WTC11 (cell line): ENCODE measurements at regions not wholly inside any gene's neighbourhood (a gene's known extent, or its start where the extent isn't known, plus 50 kb on each side); places are given as distances from the start of the nearest gene placed in this dataset.

Source experiments
- ATAC-seq: fragments of 200-7000 bp; cut with Tn5 transposase; 2 replicates; pipeline ENCODE4 v1.10.0; 2021; ENCODE audit warnings: mild to moderate bottlenecking, moderate library complexity
- CTCF ChIA-PET: fragments of 300-600 bp; sonication (Branson Sonifier 250); formaldehyde crosslinking; loops from one replicate; lab custom pipeline; 2021; ENCODE audit warnings: antibody characterized with exemption; lab: Charles Lee
- POLR2A ChIA-PET: fragments of 350-600 bp; sonication (Branson Sonifier 250); formaldehyde crosslinking; loops from one replicate; lab custom pipeline; 2021; ENCODE audit warnings: antibody characterized with exemption; lab: Charles Lee
- DNase-seq: peaks from one replicate; pipeline ENCODE4 v3.0.0; 2021; ENCODE audit warnings: low spot score
- H3K27ac Mint-ChIP-seq: 2 replicates; pipeline ENCODE4 v1.8.0; 2021; ENCODE audit warnings: mixed read lengths
- H3K27me3 Mint-ChIP-seq: 2 replicates; pipeline ENCODE4 v1.8.0; 2021; ENCODE audit warnings: low read depth, mild to moderate bottlenecking, moderate library complexity, mixed read lengths
- H3K36me3 Mint-ChIP-seq: 2 replicates; pipeline ENCODE4 v1.8.0; 2021; ENCODE audit warnings: mixed read lengths
- H3K4me1 Mint-ChIP-seq: 2 replicates; pipeline ENCODE4 v1.8.0; 2022; ENCODE audit warnings: mixed read lengths
- H3K4me3 Mint-ChIP-seq: 2 replicates; pipeline ENCODE4 v1.8.0; 2021; ENCODE audit warnings: mild to moderate bottlenecking, moderate library complexity, mixed read lengths
- H3K9me3 Mint-ChIP-seq: 2 replicates; pipeline ENCODE4 v1.8.0; 2021; ENCODE audit warnings: mixed read lengths
- CBFB ChIP-seq: sonication (generic); formaldehyde crosslinking; IDR thresholded peaks from 2 replicates; pipeline ENCODE4 v1.8.1; 2022; ENCODE audit warnings: mild to moderate bottlenecking, low read depth, missing genetic modification reagents
- EMX1 ChIP-seq: fragments of 250-450 bp; sonication (Bioruptor Pico); IDR thresholded peaks from 2 replicates; pipeline ENCODE4 v1.8.0; 2021; ENCODE audit warnings: mild to moderate bottlenecking
- ETV6 ChIP-seq: sonication (generic); formaldehyde crosslinking; IDR thresholded peaks from 2 replicates; pipeline ENCODE4 v1.8.1; 2022; ENCODE audit warnings: mild to moderate bottlenecking, missing genetic modification reagents
- FOXP1 ChIP-seq: sonication (generic); formaldehyde crosslinking; IDR thresholded peaks from 2 replicates; pipeline ENCODE4 v1.8.0; 2022; ENCODE audit warnings: missing genetic modification reagents, mild to moderate bottlenecking, moderate library complexity, borderline replicate concordance
- JUN ChIP-seq: sonication (generic); formaldehyde crosslinking; IDR thresholded peaks from 2 replicates; pipeline ENCODE4 v1.8.0; 2023; ENCODE audit warnings: mild to moderate bottlenecking, missing genetic modification reagents
- MXD4 ChIP-seq: fragments of 250-450 bp; sonication (Bioruptor Pico); IDR thresholded peaks from 2 replicates; pipeline ENCODE4 v1.8.0; 2021; ENCODE audit warnings: mild to moderate bottlenecking, moderate library complexity, borderline replicate concordance
- NR1H2 ChIP-seq: sonication (generic); formaldehyde crosslinking; IDR thresholded peaks from 2 replicates; pipeline ENCODE4 v1.9.0; 2021; ENCODE audit warnings: mild to moderate bottlenecking, moderate library complexity, missing genetic modification reagents
- NR2C2 ChIP-seq: sonication (generic); formaldehyde crosslinking; IDR thresholded peaks from 2 replicates; pipeline ENCODE4 v1.8.0; 2022; ENCODE audit warnings: mild to moderate bottlenecking, missing genetic modification reagents
- OVOL2 ChIP-seq: fragments of 250-450 bp; sonication (Bioruptor Pico); IDR thresholded peaks from 2 replicates; pipeline ENCODE4 v1.9.0; 2021; ENCODE audit warnings: mild to moderate bottlenecking, borderline replicate concordance
- RELA ChIP-seq: sonication (generic); formaldehyde crosslinking; IDR thresholded peaks from 2 replicates; pipeline ENCODE4 v1.8.1; 2022; ENCODE audit warnings: missing genetic modification reagents, mild to moderate bottlenecking, borderline replicate concordance
- SMAD4 ChIP-seq: sonication (generic); formaldehyde crosslinking; IDR thresholded peaks from 2 replicates; pipeline ENCODE4 v1.8.0; 2022; ENCODE audit warnings: mild to moderate bottlenecking, missing genetic modification reagents
- TEAD1 ChIP-seq: sonication (generic); formaldehyde crosslinking; IDR thresholded peaks from 2 replicates; pipeline ENCODE4 v1.8.0; 2022; ENCODE audit warnings: mild to moderate bottlenecking, missing genetic modification reagents
- TEAD4 ChIP-seq: sonication (generic); formaldehyde crosslinking; IDR thresholded peaks from 2 replicates; pipeline ENCODE4 v1.8.0; 2022; ENCODE audit warnings: mild to moderate bottlenecking, missing genetic modification reagents
- TP53 ChIP-seq: sonication (generic); formaldehyde crosslinking; IDR thresholded peaks from 2 replicates; pipeline ENCODE4 v1.8.1; 2023; ENCODE audit warnings: mild to moderate bottlenecking, missing genetic modification reagents
- TF ChIP-seq, protein P1 (sequence below): sonication (generic); formaldehyde crosslinking; IDR thresholded peaks from 2 replicates; pipeline ENCODE4 v1.8.1; 2023; ENCODE audit warnings: mild to moderate bottlenecking, missing genetic modification reagents, borderline replicate concordance
- TF ChIP-seq, protein P2 (sequence below): sonication (generic); formaldehyde crosslinking; IDR thresholded peaks from 2 replicates; pipeline ENCODE4 v1.8.1; 2022; ENCODE audit warnings: missing genetic modification reagents, borderline replicate concordance
- TF ChIP-seq, protein P3 (sequence below): sonication (generic); formaldehyde crosslinking; IDR thresholded peaks from 2 replicates; pipeline ENCODE4 v1.8.1; 2023; ENCODE audit warnings: mild to moderate bottlenecking, missing genetic modification reagents
- TF ChIP-seq, protein P4 (sequence below): fragments of 250-450 bp; sonication (Bioruptor Pico); IDR thresholded peaks from 2 replicates; pipeline ENCODE4 v1.8.0; 2021; ENCODE audit warnings: mild to moderate bottlenecking
- TF ChIP-seq, protein P5 (sequence below): sonication (generic); formaldehyde crosslinking; IDR thresholded peaks from 2 replicates; pipeline ENCODE4 v1.8.0; 2023; ENCODE audit warnings: missing genetic modification reagents

DNA sequence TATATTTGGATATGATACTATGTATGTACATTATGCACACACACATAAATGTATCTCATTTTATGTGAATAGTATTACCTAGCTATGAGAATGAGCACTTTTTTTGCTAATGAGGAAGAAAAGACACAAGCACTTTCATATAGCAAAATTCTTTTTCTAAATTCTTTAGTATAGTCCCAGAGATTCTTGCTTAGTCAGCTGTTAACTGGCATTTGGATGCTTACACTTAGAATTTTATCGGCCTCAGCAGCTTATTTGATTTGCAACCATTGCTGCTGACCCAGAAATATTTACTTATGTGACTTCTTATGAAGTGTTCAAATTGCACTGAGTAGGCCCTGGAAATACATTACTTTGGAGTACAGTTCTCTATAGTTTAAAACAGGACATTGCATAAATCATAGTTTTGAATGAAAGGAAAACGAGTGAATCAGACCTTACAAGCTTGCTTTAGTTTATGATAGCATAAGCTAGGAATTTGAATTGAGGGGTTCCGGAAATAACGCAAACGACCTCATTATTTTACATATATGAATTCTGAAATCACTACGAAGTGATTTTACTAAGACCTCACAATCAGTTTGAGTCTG is 653.9 kb upstream of the NEGR1 start (continued):
- TF ChIP-seq, protein P1, sequence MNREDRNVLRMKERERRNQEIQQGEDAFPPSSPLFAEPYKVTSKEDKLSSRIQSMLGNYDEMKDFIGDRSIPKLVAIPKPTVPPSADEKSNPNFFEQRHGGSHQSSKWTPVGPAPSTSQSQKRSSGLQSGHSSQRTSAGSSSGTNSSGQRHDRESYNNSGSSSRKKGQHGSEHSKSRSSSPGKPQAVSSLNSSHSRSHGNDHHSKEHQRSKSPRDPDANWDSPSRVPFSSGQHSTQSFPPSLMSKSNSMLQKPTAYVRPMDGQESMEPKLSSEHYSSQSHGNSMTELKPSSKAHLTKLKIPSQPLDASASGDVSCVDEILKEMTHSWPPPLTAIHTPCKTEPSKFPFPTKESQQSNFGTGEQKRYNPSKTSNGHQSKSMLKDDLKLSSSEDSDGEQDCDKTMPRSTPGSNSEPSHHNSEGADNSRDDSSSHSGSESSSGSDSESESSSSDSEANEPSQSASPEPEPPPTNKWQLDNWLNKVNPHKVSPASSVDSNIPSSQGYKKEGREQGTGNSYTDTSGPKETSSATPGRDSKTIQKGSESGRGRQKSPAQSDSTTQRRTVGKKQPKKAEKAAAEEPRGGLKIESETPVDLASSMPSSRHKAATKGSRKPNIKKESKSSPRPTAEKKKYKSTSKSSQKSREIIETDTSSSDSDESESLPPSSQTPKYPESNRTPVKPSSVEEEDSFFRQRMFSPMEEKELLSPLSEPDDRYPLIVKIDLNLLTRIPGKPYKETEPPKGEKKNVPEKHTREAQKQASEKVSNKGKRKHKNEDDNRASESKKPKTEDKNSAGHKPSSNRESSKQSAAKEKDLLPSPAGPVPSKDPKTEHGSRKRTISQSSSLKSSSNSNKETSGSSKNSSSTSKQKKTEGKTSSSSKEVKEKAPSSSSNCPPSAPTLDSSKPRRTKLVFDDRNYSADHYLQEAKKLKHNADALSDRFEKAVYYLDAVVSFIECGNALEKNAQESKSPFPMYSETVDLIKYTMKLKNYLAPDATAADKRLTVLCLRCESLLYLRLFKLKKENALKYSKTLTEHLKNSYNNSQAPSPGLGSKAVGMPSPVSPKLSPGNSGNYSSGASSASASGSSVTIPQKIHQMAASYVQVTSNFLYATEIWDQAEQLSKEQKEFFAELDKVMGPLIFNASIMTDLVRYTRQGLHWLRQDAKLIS (CRISPR knock-in tag) = no peak
- TF ChIP-seq NR1H2 (CRISPR knock-in tag) (no peak), TEAD1 (no peak)

DNA sequence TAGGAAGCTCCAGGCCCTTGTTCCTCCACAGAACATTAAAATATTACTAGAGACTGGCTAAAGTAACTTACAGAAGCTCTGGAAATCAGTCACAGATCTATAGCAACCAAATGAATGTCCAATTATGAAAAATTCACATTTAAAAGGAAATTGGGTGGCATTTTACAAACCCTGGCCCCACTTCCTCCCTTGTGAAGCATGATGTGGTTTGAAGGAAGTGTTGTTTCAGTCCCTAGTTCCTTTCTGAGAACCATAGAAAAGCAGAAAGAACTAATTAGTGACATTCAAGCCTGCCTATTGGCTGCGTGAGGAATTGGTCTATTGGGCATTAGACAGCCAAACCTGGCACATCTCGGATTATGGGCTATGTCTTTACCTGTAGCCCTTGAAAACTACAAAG is 649.7 kb upstream of the NEGR1 start:
- Mint-ChIP-seq H3K9me3 (peaks cover 11% of the 10 kb centered on the region), H3K4me1 (peaks cover 14% of the 10 kb centered on the region), H3K4me3 (no peak overlapping the region), H3K36me3 (peaks cover 10% of the 10 kb centered on the region)
- ATAC-seq (no peak), DNase-seq (no peak)
- ChIA-PET POLR2A (no interaction called here), CTCF (no interaction called here)
- TF ChIP-seq TEAD1 = no peak
- TF ChIP-seq FOXP1 (CRISPR knock-in tag) = no peak
- TF ChIP-seq ETV6 (CRISPR knock-in tag) = no peak
- no peak for TF ChIP-seq TP53
- TF ChIP-seq RELA (CRISPR knock-in tag) = no peak
- TF ChIP-seq, protein P2, sequence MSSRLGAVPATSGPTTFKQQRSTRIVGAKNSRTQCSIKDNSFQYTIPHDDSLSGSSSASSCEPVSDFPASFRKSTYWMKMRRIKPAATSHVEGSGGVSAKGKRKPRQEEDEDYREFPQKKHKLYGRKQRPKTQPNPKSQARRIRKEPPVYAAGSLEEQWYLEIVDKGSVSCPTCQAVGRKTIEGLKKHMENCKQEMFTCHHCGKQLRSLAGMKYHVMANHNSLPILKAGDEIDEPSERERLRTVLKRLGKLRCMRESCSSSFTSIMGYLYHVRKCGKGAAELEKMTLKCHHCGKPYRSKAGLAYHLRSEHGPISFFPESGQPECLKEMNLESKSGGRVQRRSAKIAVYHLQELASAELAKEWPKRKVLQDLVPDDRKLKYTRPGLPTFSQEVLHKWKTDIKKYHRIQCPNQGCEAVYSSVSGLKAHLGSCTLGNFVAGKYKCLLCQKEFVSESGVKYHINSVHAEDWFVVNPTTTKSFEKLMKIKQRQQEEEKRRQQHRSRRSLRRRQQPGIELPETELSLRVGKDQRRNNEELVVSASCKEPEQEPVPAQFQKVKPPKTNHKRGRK (CRISPR knock-in tag) = no peak
- no peak for TF ChIP-seq JUN (CRISPR knock-in tag)
- no peak for TF ChIP-seq MXD4
- TF ChIP-seq, protein P3, sequence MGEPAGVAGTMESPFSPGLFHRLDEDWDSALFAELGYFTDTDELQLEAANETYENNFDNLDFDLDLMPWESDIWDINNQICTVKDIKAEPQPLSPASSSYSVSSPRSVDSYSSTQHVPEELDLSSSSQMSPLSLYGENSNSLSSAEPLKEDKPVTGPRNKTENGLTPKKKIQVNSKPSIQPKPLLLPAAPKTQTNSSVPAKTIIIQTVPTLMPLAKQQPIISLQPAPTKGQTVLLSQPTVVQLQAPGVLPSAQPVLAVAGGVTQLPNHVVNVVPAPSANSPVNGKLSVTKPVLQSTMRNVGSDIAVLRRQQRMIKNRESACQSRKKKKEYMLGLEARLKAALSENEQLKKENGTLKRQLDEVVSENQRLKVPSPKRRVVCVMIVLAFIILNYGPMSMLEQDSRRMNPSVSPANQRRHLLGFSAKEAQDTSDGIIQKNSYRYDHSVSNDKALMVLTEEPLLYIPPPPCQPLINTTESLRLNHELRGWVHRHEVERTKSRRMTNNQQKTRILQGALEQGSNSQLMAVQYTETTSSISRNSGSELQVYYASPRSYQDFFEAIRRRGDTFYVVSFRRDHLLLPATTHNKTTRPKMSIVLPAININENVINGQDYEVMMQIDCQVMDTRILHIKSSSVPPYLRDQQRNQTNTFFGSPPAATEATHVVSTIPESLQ (CRISPR knock-in tag) = no peak
- TF ChIP-seq OVOL2 (CRISPR knock-in tag) = no peak
- no peak for TF ChIP-seq TEAD4 (CRISPR knock-in tag)
- TF ChIP-seq, protein P4, sequence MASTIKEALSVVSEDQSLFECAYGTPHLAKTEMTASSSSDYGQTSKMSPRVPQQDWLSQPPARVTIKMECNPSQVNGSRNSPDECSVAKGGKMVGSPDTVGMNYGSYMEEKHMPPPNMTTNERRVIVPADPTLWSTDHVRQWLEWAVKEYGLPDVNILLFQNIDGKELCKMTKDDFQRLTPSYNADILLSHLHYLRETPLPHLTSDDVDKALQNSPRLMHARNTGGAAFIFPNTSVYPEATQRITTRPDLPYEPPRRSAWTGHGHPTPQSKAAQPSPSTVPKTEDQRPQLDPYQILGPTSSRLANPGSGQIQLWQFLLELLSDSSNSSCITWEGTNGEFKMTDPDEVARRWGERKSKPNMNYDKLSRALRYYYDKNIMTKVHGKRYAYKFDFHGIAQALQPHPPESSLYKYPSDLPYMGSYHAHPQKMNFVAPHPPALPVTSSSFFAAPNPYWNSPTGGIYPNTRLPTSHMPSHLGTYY (CRISPR knock-in tag) = no peak
- TF ChIP-seq, protein P1 (CRISPR knock-in tag) = no peak
- TF ChIP-seq, protein P5, sequence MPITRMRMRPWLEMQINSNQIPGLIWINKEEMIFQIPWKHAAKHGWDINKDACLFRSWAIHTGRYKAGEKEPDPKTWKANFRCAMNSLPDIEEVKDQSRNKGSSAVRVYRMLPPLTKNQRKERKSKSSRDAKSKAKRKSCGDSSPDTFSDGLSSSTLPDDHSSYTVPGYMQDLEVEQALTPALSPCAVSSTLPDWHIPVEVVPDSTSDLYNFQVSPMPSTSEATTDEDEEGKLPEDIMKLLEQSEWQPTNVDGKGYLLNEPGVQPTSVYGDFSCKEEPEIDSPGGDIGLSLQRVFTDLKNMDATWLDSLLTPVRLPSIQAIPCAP (CRISPR knock-in tag) = no peak
- no peak for TF ChIP-seq NR2C2
- TF ChIP-seq SMAD4 (CRISPR knock-in tag) = no peak
- TF ChIP-seq EMX1 (CRISPR knock-in tag) = no peak
- TF ChIP-seq CBFB (CRISPR knock-in tag) = no peak
- TF ChIP-seq, all 79 proteins: peak for 0
- Mint-ChIP-seq H3K27me3 (no peaks in the 10 kb centered on the region), H3K27ac (no peak overlapping the region)
